ENCODE measurements at regions not wholly inside any gene's neighbourhood (a gene's known extent, or its start where the extent isn't known, plus 50 kb on each side); places are given as distances from the start of the nearest gene placed in this dataset.

GRCh38 chr1:203929741-203930309 is 68.4 kb downstream of the SNRPE start:
- no peak overlapping the region for H2BK20ac ChIP-seq (ENCODE audit: low read length)
- 87% methylated on average over 4 of the region's 4 CpGs; no CpG with 5 or more reads in 1 of the 2 experiments for WGBS, 2 experiments (ENCODE audit: extremely low coverage in 1 of 2, insufficient coverage in 1 of 2, insufficient read length in 1 of 2, insufficient replicate concordance in 2 of 2, low coverage in 1 of 2, low lambda C conversion rate in 2 of 2, missing lambda C conversion rate in 1 of 2)
- H2BK5ac ChIP-seq (ENCODE audit: low read depth, low read length), result no peak overlapping the region
- H3K79me1 ChIP-seq (ENCODE audit: low read depth, low read length), result no peaks in the 10 kb centered on the region
- H2AK5ac ChIP-seq (ENCODE audit: low read depth, low read length), result no peak overlapping the region
- TF ChIP-seq EGR1 (IDR thresholded peaks at IDR 0.05; ENCODE audit: borderline replicate concordance, low read depth, low read length) (no peak), SP1 (IDR thresholded peaks at IDR 0.05; ENCODE audit: low read depth, low read length) (no peak), MAFK (IDR thresholded peaks at IDR 0.05; ENCODE audit: low read depth, low read length) (no peak)
- no peak overlapping the region for H3K4me3 ChIP-seq (ENCODE audit: extremely low read depth in 1 of 4, insufficient read depth in 2 of 4, low read depth in 3 of 4, low read length in 4 of 4)
- no peak overlapping the region for H3K23ac ChIP-seq (ENCODE audit: insufficient read length)
- no peak overlapping the region for H3K9ac ChIP-seq (replicated peaks in 1 of 4; ENCODE audit: extremely low read depth in 1 of 4, low read depth in 3 of 4, low read length in 3 of 4)
- H4K5ac ChIP-seq (ENCODE audit: insufficient read length, low read depth, low read length), result no peak overlapping the region
- FAIRE-seq (no peak), DNase-seq (ENCODE audit: low read depth in 1 of 2, low spot score in 2 of 2) (no peak)
- no peak overlapping the region for H3K18ac ChIP-seq (ENCODE audit: extremely low read depth, low read length)
- no peak overlapping the region for H3K4ac ChIP-seq (replicated peaks; ENCODE audit: insufficient read length, low read depth, low read length)
- H2BK120ac ChIP-seq (replicated peaks; ENCODE audit: low read depth, low read length), result no peak overlapping the region
- H4K8ac ChIP-seq (ENCODE audit: extremely low read depth, insufficient read depth, low read length), result no peak overlapping the region
- no peak overlapping the region for H3K14ac ChIP-seq (ENCODE audit: insufficient read length)
- H2BK15ac ChIP-seq (ENCODE audit: low read length), result no peak overlapping the region
- H3K9me3 ChIP-seq (ENCODE audit: insufficient read depth in 2 of 2, low read depth in 1 of 2, low read length in 1 of 2), result no peaks in the 10 kb centered on the region
- POLR2A ChIA-PET (ENCODE audit: partially characterized antibody), result no interaction called here
- no peaks in the 10 kb centered on the region for H3K4me1 ChIP-seq (replicated peaks in 1 of 4; ENCODE audit: control insufficient read depth in 3 of 4, insufficient read depth in 4 of 4, low read length in 3 of 4)
- H2BK12ac ChIP-seq (ENCODE audit: low read depth, low read length), result no peak overlapping the region
- H3K36me3 ChIP-seq (ENCODE audit: control insufficient read depth in 2 of 4, insufficient read depth in 4 of 4, low read length in 3 of 4), result no peaks in the 10 kb centered on the region
- no peak overlapping the region for H3K56ac ChIP-seq (replicated peaks; ENCODE audit: insufficient read length, low read depth, low read length)
- no peaks in the 10 kb centered on the region for H4K20me1 ChIP-seq (replicated peaks in 1 of 2; ENCODE audit: control insufficient read depth in 1 of 2, insufficient read depth in 2 of 2, low read length in 2 of 2)
- H3K79me2 ChIP-seq (ENCODE audit: control insufficient read depth in 1 of 2, insufficient read depth in 2 of 2, low read length in 2 of 2), result no peaks in the 10 kb centered on the region
- H3K27ac ChIP-seq (ENCODE audit: low read depth, low read length), result no peak overlapping the region
- no peak overlapping the region for H4K91ac ChIP-seq (replicated peaks; ENCODE audit: insufficient read length, low read length)
- CTCF ChIA-PET (ENCODE audit: partially characterized antibody), result no interaction called here
- no peak overlapping the region for H3K4me2 ChIP-seq (ENCODE audit: insufficient read depth in 1 of 2, low read depth in 2 of 2, low read length in 2 of 2)
- peaks cover 3% of the 10 kb centered on the region; the same call in 1 of the 2 replicates for H3K23me2 ChIP-seq (ENCODE audit: low read depth, low read length)
- no peaks in the 10 kb centered on the region for H3K27me3 ChIP-seq (replicated peaks in 1 of 4; ENCODE audit: control insufficient read depth in 3 of 4, extremely low read depth in 1 of 4, insufficient read depth in 3 of 4, low read length in 3 of 4)
- H2AFZ ChIP-seq (ENCODE audit: low read length), result no peak overlapping the region
